ENCODE measurements at regions not wholly inside any gene's neighbourhood (a gene's known extent, or its start where the extent isn't known, plus 50 kb on each side); places are given as distances from the start of the nearest gene placed in this dataset.

- Mint-ChIP-seq H3K27me3 (peaks cover 45% of the 10 kb centered on the region), H3K27ac (no peak overlapping the region), H3K4me3 (no peak overlapping the region), H3K36me3 (ENCODE audit: low read depth) (no peaks in the 10 kb centered on the region), H3K4me1 (peaks cover 5% of the 10 kb centered on the region)
- DNase-seq (no peak), ATAC-seq (no peak)
- no peaks in the 10 kb centered on the region for H3K9me3 ChIP-seq (ENCODE audit: control insufficient read depth, low read length, poor library complexity, severe bottlenecking)
Observed at GRCh38 chr5:68542207-68542606, 326.7 kb downstream of the PIK3R1 start.

- Mint-ChIP-seq H3K4me1 (peaks cover 5% of the 10 kb centered on the region), H3K4me3 (no peak overlapping the region), H3K27me3 (peaks cover 39% of the 10 kb centered on the region), H3K36me3 (ENCODE audit: low read depth) (no peaks in the 10 kb centered on the region), H3K27ac (no peak overlapping the region)
- DNase-seq (no peak), ATAC-seq (no peak)
- H3K9me3 ChIP-seq (ENCODE audit: control insufficient read depth, low read length, poor library complexity, severe bottlenecking): no peaks in the 10 kb centered on the region
Observed at GRCh38 chr5:68543212-68543611, 327.7 kb downstream of the PIK3R1 start.

GRCh38 chr5:68544091-68544647 is 328.6 kb downstream of the PIK3R1 start:
- DNase-seq (no peak), ATAC-seq (no peak)
- H3K36me3 Mint-ChIP-seq (ENCODE audit: low read depth): no peaks in the 10 kb centered on the region

GRCh38 chr5:68544648-68545552 is 329.3 kb downstream of the PIK3R1 start:
- Mint-ChIP-seq H3K27me3 (peaks cover 23% of the 10 kb centered on the region), H3K27ac (no peak overlapping the region), H3K36me3 (ENCODE audit: low read depth) (no peaks in the 10 kb centered on the region), H3K4me1 (peaks cover 5% of the 10 kb centered on the region), H3K4me3 (no peak overlapping the region)
- ATAC-seq (no peak), DNase-seq (no peak)
- H3K9me3 ChIP-seq (ENCODE audit: control insufficient read depth, low read length, poor library complexity, severe bottlenecking): no peaks in the 10 kb centered on the region

More at GRCh38 chr5:68544091-68544647, 328.6 kb downstream of the PIK3R1 start:
- Mint-ChIP-seq H3K4me1 (peaks cover 5% of the 10 kb centered on the region), H3K27me3 (peaks cover 30% of the 10 kb centered on the region), H3K4me3 (no peak overlapping the region), H3K27ac (no peak overlapping the region)
- H3K9me3 ChIP-seq (ENCODE audit: control insufficient read depth, low read length, poor library complexity, severe bottlenecking): no peaks in the 10 kb centered on the region

- ATAC-seq: no peak
- Mint-ChIP-seq H3K27ac (no peak overlapping the region), H3K4me1 (peaks cover 5% of the 10 kb centered on the region), H3K4me3 (no peak overlapping the region), H3K36me3 (ENCODE audit: low read depth) (no peaks in the 10 kb centered on the region), H3K27me3 (peaks cover 14% of the 10 kb centered on the region)
- DNase-seq: no peak
- H3K9me3 ChIP-seq (ENCODE audit: control insufficient read depth, low read length, poor library complexity, severe bottlenecking): no peaks in the 10 kb centered on the region
Observed at GRCh38 chr5:68545636-68546295, 330.2 kb downstream of the PIK3R1 start.

GRCh38 chr5:68547056-68547455 is 331.5 kb downstream of the PIK3R1 start:
- no peaks in the 10 kb centered on the region for H3K9me3 ChIP-seq (ENCODE audit: control insufficient read depth, low read length, poor library complexity, severe bottlenecking)
- DNase-seq (no peak), ATAC-seq (no peak)
- Mint-ChIP-seq H3K27me3 (peaks cover 5% of the 10 kb centered on the region), H3K4me3 (no peak overlapping the region), H3K4me1 (peaks cover 5% of the 10 kb centered on the region), H3K27ac (no peak overlapping the region), H3K36me3 (ENCODE audit: low read depth) (no peaks in the 10 kb centered on the region)

GRCh38 chr5:68547622-68548021 is 332.1 kb downstream of the PIK3R1 start:
- Mint-ChIP-seq H3K36me3 (ENCODE audit: low read depth) (no peaks in the 10 kb centered on the region), H3K27me3 (no peaks in the 10 kb centered on the region), H3K4me1 (peaks cover 2% of the 10 kb centered on the region), H3K27ac (no peak overlapping the region), H3K4me3 (no peak overlapping the region)
- no peak for DNase-seq
- ATAC-seq: no peak
- H3K9me3 ChIP-seq (ENCODE audit: control insufficient read depth, low read length, poor library complexity, severe bottlenecking): no peaks in the 10 kb centered on the region

DNA sequence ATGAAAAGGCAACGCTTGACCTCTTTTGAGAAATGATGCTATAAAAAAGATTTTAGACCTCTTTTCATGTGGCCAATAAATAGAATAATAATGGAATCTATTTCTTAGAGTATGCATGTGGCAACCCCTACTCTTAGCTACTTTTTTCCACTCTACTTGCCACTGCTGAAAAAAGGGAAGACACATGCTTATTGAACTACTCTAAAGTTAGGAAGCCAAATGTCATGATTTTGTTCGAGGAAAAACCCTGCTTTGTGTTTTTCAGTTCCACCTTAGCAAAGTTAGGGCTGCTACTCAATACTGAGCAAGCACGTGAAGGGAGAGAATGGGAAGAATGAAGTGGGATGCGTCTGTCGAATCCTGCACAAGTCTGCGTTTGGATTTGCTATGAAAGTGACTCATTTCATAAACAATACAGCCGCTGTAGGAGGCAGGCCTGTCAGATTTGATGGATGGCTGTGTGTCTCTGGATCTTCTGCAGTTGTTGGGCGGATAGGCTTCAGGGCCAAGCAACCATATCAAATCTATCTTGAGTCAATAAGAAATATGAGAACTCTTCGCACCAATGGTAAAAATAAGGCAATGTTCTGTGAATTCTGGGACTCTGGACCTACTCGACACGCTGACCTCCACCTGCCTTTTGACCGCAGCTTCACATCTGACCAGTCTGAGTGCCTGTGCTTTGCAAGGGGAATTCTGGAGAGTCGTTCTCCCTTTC is 333.6 kb downstream of the PIK3R1 start:
- no peaks in the 10 kb centered on the region for H3K4me1 Mint-ChIP-seq
- no peaks in the 10 kb centered on the region for H3K36me3 Mint-ChIP-seq (ENCODE audit: low read depth)
- no peaks in the 10 kb centered on the region for H3K27me3 Mint-ChIP-seq
- no peaks in the 10 kb centered on the region for H3K9me3 ChIP-seq (ENCODE audit: control insufficient read depth, low read length, poor library complexity, severe bottlenecking)
- H3K27ac Mint-ChIP-seq: no peak overlapping the region
- ATAC-seq: no peak
- no peak for DNase-seq
- no peak overlapping the region for H3K4me3 Mint-ChIP-seq

GRCh38 chr5:68550015-68550414 is 334.5 kb downstream of the PIK3R1 start:
- no peaks in the 10 kb centered on the region for H3K36me3 Mint-ChIP-seq (ENCODE audit: low read depth)
- H3K9me3 ChIP-seq (ENCODE audit: control insufficient read depth, low read length, poor library complexity, severe bottlenecking): no peaks in the 10 kb centered on the region
- no peak overlapping the region for H3K4me3 Mint-ChIP-seq
- no peaks in the 10 kb centered on the region for H3K4me1 Mint-ChIP-seq
- DNase-seq: no peak
- H3K27me3 Mint-ChIP-seq: no peaks in the 10 kb centered on the region
- H3K27ac Mint-ChIP-seq: no peak overlapping the region
- no peak for ATAC-seq

DNA sequence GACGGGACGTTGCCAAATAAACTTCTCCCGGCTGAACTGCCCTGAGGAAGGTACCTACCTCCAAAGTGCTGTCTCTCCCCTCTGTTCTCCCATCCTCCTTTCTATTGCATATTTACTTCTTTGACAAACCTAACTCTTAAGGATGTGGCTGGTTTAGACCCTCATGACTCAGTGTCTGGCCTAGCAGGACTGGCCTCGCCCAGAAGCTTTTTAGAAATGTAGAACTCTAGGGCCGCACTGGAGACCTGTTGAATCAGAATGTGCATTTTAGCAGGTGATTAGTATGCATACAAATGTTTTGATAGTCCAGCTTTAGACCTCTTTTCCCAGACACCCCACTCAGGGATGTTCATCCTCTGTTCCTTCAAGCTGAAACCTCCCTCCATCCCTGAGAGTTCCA is 335.9 kb downstream of the PIK3R1 start:
- no peak overlapping the region for H3K4me3 Mint-ChIP-seq
- no peaks in the 10 kb centered on the region for H3K9me3 ChIP-seq (ENCODE audit: control insufficient read depth, low read length, poor library complexity, severe bottlenecking)
- DNase-seq (no peak), ATAC-seq (no peak)
- H3K4me1 Mint-ChIP-seq: no peaks in the 10 kb centered on the region
- no peaks in the 10 kb centered on the region for H3K36me3 Mint-ChIP-seq (ENCODE audit: low read depth)
- H3K27me3 Mint-ChIP-seq: no peaks in the 10 kb centered on the region
- H3K27ac Mint-ChIP-seq: no peak overlapping the region

DNA sequence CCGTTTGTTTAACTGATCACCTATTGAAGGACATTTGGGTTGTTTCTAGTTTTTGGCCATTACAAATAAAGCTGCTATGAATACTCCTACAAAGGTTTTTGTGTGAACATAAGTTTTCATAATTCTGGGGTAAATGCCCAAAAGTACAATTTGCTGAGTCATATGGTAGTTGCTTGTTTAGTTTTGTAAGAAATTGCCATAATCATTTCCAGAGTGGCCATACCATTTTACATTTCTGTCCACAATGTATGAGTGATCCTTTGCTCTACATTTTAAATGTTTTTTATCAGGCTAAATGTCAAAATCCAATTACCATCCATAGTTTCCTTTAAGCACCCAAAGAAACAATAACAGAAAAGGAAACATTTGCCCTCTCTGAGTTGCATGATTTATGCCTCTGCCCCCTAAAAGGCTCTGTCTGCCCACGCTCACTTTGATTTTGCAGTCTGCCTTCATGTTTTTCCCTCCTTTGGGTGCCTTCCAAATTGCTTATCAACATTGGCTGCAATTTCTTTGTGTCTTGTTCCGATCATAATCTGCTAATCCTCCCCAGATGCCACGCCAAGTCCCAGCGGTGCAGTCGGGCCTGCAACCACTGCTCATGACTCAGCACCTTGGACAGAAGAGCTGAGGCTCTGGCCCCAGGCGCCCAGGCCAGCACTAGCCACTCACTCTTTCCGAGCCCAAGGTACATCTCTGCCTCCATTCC is 339.2 kb downstream of the PIK3R1 start:
- ATAC-seq: no peak
- H3K27me3 Mint-ChIP-seq: no peaks in the 10 kb centered on the region

GRCh38 chr5:68555907-68556681 is 340.5 kb downstream of the PIK3R1 start:
- H3K4me3 Mint-ChIP-seq: no peak overlapping the region
- no peaks in the 10 kb centered on the region for H3K9me3 ChIP-seq (ENCODE audit: control insufficient read depth, low read length, poor library complexity, severe bottlenecking)
- no peaks in the 10 kb centered on the region for H3K4me1 Mint-ChIP-seq
- H3K36me3 Mint-ChIP-seq (ENCODE audit: low read depth): no peaks in the 10 kb centered on the region
- no peaks in the 10 kb centered on the region for H3K27me3 Mint-ChIP-seq
- no peak overlapping the region for H3K27ac Mint-ChIP-seq
- ATAC-seq: no peak
- DNase-seq: no peak

More for the DNA sequence above, 339.2 kb downstream of the PIK3R1 start:
- no peak for DNase-seq
- Mint-ChIP-seq H3K4me1 (no peaks in the 10 kb centered on the region), H3K36me3 (ENCODE audit: low read depth) (no peaks in the 10 kb centered on the region), H3K27ac (no peak overlapping the region), H3K4me3 (no peak overlapping the region)
- no peaks in the 10 kb centered on the region for H3K9me3 ChIP-seq (ENCODE audit: control insufficient read depth, low read length, poor library complexity, severe bottlenecking)
